Neural cell (in vitro differentiated cells): ENCODE measurements at regions not wholly inside any gene's neighbourhood (a gene's known extent, or its start where the extent isn't known, plus 50 kb on each side); places are given as distances from the start of the nearest gene placed in this dataset.

Experiments used
- H2AFZ ChIP-seq: fragments of 200-600, 300-800 bp; sonication (generic), shearing (Covaris generic); 2 replicates; pipeline ENCODE4 v1.6.0; 2014; ENCODE audit warnings: low read depth, mild to moderate bottlenecking, antibody characterized with exemption, low read length, moderate library complexity
- H3F3A ChIP-seq: fragments of 200-600 bp; shearing (Covaris generic); 2 replicates; pipeline ENCODE4 v1.6.1; 2016; ENCODE audit warnings: mild to moderate bottlenecking, moderate library complexity, mixed read lengths, antibody characterized with exemption, low read length; ENCODE audit not compliant: insufficient read depth, poor library complexity, severe bottlenecking
- H3K27ac ChIP-seq: fragments of 200-600, 300-800 bp; sonication (generic), shearing (Covaris generic); 2 replicates; pipeline ENCODE4 v1.5.1; 2014; ENCODE audit warnings: mild to moderate bottlenecking, low read length, moderate library complexity
- H3K27me3 ChIP-seq: fragments of 300-800, 200-600 bp; sonication (generic), shearing (Covaris generic); 2 replicates; pipeline ENCODE4 v1.6.0; 2014; ENCODE audit warnings: mild to moderate bottlenecking, low read depth, low read length, moderate library complexity; ENCODE audit not compliant: insufficient read depth
- H3K36me3 ChIP-seq: fragments of 300-800, 200-600 bp; sonication (generic), shearing (Covaris generic); 2 replicates; pipeline ENCODE4 v1.5.1; 2014; ENCODE audit warnings: mild to moderate bottlenecking, antibody characterized with exemption, low read length, moderate library complexity; ENCODE audit not compliant: insufficient read depth
- H3K4me2 ChIP-seq: fragments of 300-800, 200-600 bp; sonication (generic), shearing (Covaris generic); 2 replicates; pipeline ENCODE4 v1.6.0; 2014; ENCODE audit warnings: mild to moderate bottlenecking, low read length
- H3K4me3 ChIP-seq: fragments of 300-800, 200-600 bp; sonication (generic), shearing (Covaris generic); 2 replicates; pipeline ENCODE4 v1.5.1; 2014; ENCODE audit warnings: mild to moderate bottlenecking, low read length, moderate library complexity
- H3K79me2 ChIP-seq: fragments of 200-600 bp; shearing (Covaris generic); replicated peaks from 2 replicates; pipeline ENCODE4 v1.6.0; 2014; ENCODE audit warnings: mild to moderate bottlenecking, low read length, moderate library complexity; ENCODE audit not compliant: insufficient read depth
- H3K9ac ChIP-seq: fragments of 300-800, 200-600 bp; sonication (generic), shearing (Covaris generic); 2 replicates; pipeline ENCODE4 v1.6.1; 2016; ENCODE audit warnings: mild to moderate bottlenecking, low read length, mixed read lengths
- H3K9me2 ChIP-seq: fragments of 200-600 bp; shearing (Covaris generic); 2 replicates; pipeline ENCODE4 v1.6.1; 2016; ENCODE audit warnings: mild to moderate bottlenecking, low read length, mixed read lengths; ENCODE audit not compliant: insufficient read depth
- H3K9me3 ChIP-seq: fragments of 200-600, 300-800 bp; sonication (generic), shearing (Covaris generic); 2 replicates; pipeline ENCODE4 v1.6.1; 2016; ENCODE audit warnings: mild to moderate bottlenecking, mixed run types, low read length, moderate library complexity, mixed read lengths
- H4K20me1 ChIP-seq: fragments of 200-600 bp; shearing (Covaris generic); 2 replicates; pipeline ENCODE4 v1.6.1; 2016; ENCODE audit warnings: mild to moderate bottlenecking, mixed run types; ENCODE audit not compliant: insufficient read depth
- CTCF ChIP-seq: fragments of 450-650 bp; IDR thresholded peaks from 2 replicates; pipeline ENCODE4 v1.5.1; 2014; ENCODE audit warnings: antibody characterized with exemption, mild to moderate bottlenecking, moderate library complexity; ENCODE audit not compliant: poor library complexity, severe bottlenecking
- EP300 ChIP-seq: fragments of 450-650 bp; conservative IDR thresholded peaks from 2 replicates; pipeline ENCODE4 v1.6.1; 2014; ENCODE audit warnings: antibody characterized with exemption, mild to moderate bottlenecking, moderate library complexity; ENCODE audit not compliant: poor library complexity, severe bottlenecking
- MXI1 ChIP-seq: fragments of 450-650 bp; conservative IDR thresholded peaks from 2 replicates; pipeline ENCODE4 v1.6.1; 2014; ENCODE audit warnings: antibody characterized with exemption, mild to moderate bottlenecking; ENCODE audit not compliant: poor library complexity, severe bottlenecking
- POLR2AphosphoS5 ChIP-seq: IDR thresholded peaks from 2 replicates; pipeline ENCODE4 v1.6.1; 2012
- RAD21 ChIP-seq: fragments of 450-650 bp; conservative IDR thresholded peaks from 2 replicates; pipeline ENCODE4 v1.6.1; 2014; ENCODE audit warnings: antibody characterized with exemption, mild to moderate bottlenecking, moderate library complexity
- REST ChIP-seq: IDR thresholded peaks from 2 replicates; pipeline ENCODE4 v1.6.1; 2012; ENCODE audit warnings: borderline replicate concordance
- TAF1 ChIP-seq: IDR thresholded peaks from 2 replicates; pipeline ENCODE4 v1.6.1; 2012; ENCODE audit warnings: low read depth

- Histone ChIP-seq H2AFZ (no peak overlapping the region), H4K20me1 (no peaks in the 10 kb centered on the region), H3K27ac (no peak overlapping the region), H3K4me3 (no peak overlapping the region), H3K27me3 (no peaks in the 10 kb centered on the region), H3F3A (no peaks in the 10 kb centered on the region), H3K9ac (no peak overlapping the region), H3K36me3 (no peaks in the 10 kb centered on the region), H3K9me2 (no peaks in the 10 kb centered on the region), H3K79me2 (no peaks in the 10 kb centered on the region), H3K9me3 (no peaks in the 10 kb centered on the region), H3K4me2 (no peak overlapping the region)
- TF ChIP-seq EP300: no peak
- no peak for TF ChIP-seq MXI1
- TF ChIP-seq TAF1: no peak
- peak; percentile 21 for TF ChIP-seq POLR2AphosphoS5
- TF ChIP-seq CTCF: no peak
- TF ChIP-seq REST: peak; percentile 93
- TF ChIP-seq RAD21: no peak
Measured at GRCh38 chr6:2562721-2563451, 187.8 kb downstream of the MYLK4 start.

GRCh38 chr6:2560917-2561698 lies 189.6 kb downstream of the MYLK4 start:
- Histone ChIP-seq H3K9me3 (no peaks in the 10 kb centered on the region), H3F3A (no peaks in the 10 kb centered on the region), H3K36me3 (no peaks in the 10 kb centered on the region), H2AFZ (no peak overlapping the region), H3K9me2 (no peaks in the 10 kb centered on the region), H3K79me2 (no peaks in the 10 kb centered on the region), H3K4me2 (no peak overlapping the region), H3K9ac (no peak overlapping the region), H3K27me3 (no peaks in the 10 kb centered on the region), H3K27ac (no peak overlapping the region), H4K20me1 (no peaks in the 10 kb centered on the region), H3K4me3 (no peak overlapping the region)
- no peak for TF ChIP-seq CTCF
- TF ChIP-seq POLR2AphosphoS5: no peak
